ENCODE measurements at regions not wholly inside any gene's neighbourhood (a gene's known extent, or its start where the extent isn't known, plus 50 kb on each side); places are given as distances from the start of the nearest gene placed in this dataset.
"Not testable (repeated sequence)": the region's sequence is repeated elsewhere in the genome, so short reads cannot be mapped to it uniquely, and the experiment has no call there.

DNA sequence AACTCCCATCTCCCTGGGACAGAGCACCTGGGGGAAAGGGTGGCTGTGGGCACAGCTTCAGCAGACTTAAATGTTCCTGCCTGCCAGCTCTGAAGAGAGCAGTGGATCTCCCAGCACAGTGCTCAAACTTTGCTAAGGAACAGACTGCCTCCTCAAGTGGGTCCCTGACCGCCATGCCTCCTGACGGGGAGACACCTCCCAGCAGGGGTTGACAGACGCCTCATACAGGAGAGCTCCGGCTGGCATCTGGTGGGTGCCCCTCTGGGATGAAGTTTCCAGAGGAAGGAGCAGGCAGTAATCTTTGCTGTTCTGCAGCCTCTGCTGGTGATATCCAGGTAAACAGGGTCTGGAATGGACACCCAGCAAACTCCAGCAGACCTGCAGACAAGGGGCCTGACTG lies 206.9 kb upstream of the NUDT10 start:
- ATAC-seq; DNase-seq (ENCODE audit: low spot score); intact Hi-C loops (cut with DNase I): not testable (repeated sequence)

DNA sequence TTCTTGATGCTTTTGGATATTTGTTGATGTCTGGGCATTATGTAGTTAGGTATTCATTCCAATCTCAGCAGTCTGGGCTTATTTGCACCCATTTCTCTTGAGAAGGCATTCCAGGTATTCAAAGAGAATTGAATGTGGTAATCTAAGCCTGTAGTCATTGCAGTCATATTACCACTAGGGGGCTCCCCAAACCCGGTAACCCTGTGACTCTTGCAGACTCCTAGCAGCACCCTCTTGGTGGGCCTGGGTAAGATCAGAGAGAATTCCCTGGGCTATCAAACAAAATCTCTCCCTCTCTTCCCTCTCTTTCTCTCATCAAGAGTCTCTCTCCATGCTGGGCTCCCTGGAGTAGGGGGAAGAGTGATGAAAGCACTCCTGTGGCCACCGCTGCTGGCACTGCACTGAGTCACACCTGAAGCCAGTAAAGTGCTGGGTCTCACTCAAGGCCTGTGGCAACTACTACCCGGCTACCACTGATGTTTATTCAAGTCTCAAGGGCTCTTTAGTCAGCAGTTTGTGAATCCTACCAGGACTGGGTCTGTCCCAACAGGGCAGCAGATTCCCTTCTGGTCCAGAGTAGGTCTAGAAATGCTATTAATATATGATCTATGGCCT lies 187.7 kb upstream of the NUDT10 start:
- DNase-seq (ENCODE audit: low spot score) (no peak), ATAC-seq (no peak)
- intact Hi-C loops (cut with DNase I), result no loop called here

DNA sequence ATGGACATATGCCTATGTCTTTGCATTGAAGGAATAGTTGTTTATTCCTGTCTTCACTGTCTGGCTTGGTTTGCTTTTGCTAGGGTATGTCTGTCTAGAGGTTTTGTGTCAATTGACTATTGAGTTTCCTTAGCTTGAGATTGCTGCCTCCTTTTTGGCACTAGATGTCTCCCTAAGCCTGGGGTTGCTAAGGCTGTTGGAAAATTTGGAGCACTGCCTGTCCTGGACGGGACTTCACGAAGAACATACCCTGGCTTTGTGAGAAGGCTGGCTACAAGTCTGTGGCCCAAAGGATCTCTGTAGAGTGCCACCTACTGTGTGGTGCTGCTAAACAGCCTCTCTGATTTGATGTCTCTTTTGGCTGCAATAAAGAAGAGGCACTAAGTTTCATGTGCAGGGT lies 183.8 kb upstream of the NUDT10 start:
- intact Hi-C loops (cut with DNase I), result no loop called here

DNA sequence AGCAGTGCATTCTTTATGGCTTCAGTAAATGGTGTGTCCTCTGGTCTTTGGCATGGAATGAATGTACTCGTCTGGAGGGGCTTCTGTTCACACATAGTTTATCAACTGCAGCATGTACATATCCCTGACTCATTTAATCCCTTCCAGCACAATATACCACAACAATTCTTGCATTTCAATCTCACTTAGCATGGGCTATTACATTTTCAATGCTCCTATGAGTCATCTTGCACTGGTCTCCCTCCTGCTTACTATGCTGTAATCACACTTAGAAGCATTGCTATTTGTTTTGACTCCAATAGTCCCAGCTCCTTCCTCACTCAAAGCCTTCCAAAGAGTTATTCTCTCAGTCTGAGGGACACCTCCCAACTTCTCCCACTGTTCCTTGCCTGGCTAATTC lies 180.9 kb upstream of the NUDT10 start:
- no peak for DNase-seq (ENCODE audit: low spot score)
- intact Hi-C loops (cut with DNase I), result no loop called here

More for the DNA sequence above, 183.8 kb upstream of the NUDT10 start:
- DNase-seq (ENCODE audit: low spot score) (no peak), ATAC-seq (no peak)

DNA sequence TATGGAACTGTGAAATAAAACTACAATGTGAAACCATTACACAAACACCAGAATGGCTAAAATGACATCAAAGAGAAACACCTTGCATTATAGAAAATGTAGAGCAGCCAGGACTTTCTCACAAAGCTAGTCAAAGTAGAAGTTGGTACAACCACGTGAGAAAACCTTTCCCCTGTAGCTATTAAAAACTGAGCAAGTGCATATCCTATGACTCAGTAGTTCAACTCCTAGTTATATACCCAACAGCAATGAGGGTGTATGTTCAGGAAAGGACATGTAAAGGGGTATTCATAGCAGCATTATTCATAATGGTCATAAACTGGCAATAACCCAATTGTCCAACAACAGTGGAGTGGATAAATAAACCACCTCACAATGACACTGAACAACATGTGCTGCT lies 177.5 kb upstream of the NUDT10 start:
- DNase-seq (ENCODE audit: low spot score), result no peak
- no peak for ATAC-seq
- intact Hi-C loops (cut with DNase I), result no loop called here

More for the DNA sequence above, 180.9 kb upstream of the NUDT10 start:
- ATAC-seq, result no peak

DNA sequence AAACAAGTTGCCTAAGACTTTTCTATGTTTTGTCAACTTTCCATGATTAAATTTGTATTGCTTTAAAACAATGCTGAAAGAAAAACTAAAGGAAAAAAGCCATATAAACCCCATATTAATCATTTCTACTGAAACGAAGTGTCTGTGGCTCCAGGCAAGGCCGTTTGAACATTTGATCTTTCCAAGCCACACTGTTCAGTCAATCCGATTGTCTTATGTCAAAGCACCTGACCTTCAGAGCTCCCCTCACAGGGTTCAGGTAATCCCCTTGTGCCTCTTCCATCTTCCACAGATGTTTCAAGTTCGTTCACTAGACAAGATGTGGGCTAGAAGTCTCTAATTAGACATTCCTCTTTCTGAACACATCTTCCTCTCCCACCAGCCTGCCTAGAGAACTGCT lies 177.1 kb upstream of the NUDT10 start:
- intact Hi-C loops (cut with DNase I), result no loop called here
- no peak for DNase-seq (ENCODE audit: low spot score)
- ATAC-seq, result no peak

DNA sequence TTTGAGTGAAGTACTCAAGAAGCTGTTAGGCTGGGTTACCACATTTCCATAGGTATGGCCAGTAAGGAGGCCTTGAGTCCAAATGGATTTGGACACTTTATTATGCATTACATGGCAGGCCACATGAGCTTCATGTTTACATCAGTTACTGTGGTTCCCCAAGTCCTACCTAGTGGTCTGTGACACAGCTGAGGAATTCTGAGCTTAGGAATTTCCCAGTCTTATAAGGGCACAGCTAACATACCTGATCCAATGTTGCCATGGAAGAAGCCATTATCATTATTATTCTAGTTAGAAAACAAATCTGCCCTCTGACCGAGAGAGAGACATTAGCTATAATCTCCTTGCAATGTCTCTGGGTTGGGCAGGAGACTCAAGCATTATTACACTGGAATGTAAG lies 174.4 kb upstream of the NUDT10 start:
- ATAC-seq (no peak), DNase-seq (ENCODE audit: low spot score) (no peak)
- intact Hi-C loops (cut with DNase I), result no loop called here

DNA sequence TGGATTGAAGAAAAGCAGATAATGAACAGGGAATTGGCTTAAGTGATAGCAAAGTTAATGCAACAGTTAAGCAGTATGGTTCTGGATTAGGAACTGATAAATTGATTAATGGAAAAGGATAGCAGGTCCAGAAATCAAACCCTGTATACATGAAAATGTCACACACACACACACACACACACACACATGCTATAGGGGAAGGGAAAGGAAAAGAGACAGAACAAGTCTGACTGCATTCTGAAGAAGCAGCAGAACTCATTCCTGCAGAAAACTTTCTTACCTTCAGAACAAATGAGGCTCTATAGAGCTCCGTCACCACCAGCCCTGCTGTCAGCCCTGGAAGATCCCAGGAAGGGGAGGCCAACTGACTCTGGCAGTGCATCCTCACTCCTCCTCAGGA lies 173.2 kb upstream of the NUDT10 start:
- ATAC-seq; intact Hi-C loops (cut with DNase I); DNase-seq (ENCODE audit: low spot score): not testable (repeated sequence)

DNA sequence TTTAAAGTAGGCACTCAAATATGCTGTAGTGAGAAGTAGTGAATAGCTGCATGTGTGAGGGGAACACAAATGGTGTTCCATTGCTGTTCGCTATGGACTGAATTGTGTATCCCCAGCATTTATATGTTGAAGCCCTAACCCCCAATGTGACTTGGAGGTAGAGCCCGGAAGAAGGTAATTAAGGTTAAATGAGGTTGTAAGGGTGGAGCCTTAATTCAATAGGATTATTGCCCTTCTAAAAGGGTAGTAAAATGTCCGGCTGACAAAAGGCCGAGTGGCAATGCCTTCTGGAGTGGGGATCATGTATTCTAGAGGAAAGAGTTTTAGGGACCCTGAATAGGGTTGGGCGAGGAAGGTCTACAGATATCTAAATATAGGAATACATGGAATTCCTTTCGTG lies 168.9 kb upstream of the NUDT10 start:
- intact Hi-C loops (cut with DNase I), result no loop called here
- DNase-seq (ENCODE audit: low spot score) (no peak), ATAC-seq (no peak)

DNA sequence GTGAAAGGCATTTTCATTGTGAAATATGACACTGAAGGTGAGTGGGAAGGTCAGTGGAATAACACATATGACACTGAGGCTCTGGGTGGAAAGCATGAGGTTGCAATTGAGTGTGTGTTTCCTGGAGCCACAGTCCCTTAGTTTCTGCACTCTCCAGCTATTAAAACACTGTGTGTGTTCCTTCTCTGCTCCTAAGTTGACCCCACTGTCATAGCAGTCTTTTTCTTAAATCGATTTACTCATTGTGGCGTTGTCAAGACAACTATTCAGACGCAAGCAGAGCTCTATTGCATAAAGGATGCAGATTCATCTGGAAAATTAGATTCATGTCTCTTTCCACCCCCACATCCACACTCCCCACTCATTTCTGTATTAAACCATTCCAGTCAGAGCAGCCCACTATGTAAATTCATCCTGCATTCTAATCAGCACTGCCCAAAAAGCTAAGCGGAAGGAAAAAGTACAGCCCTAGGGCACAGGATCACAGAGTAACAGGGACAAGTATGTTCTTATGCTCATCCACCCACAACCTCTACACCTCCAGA lies 154.2 kb upstream of the NUDT10 start:
- DNase-seq (ENCODE audit: low spot score); intact Hi-C loops (cut with DNase I); ATAC-seq: not testable (repeated sequence)

DNA sequence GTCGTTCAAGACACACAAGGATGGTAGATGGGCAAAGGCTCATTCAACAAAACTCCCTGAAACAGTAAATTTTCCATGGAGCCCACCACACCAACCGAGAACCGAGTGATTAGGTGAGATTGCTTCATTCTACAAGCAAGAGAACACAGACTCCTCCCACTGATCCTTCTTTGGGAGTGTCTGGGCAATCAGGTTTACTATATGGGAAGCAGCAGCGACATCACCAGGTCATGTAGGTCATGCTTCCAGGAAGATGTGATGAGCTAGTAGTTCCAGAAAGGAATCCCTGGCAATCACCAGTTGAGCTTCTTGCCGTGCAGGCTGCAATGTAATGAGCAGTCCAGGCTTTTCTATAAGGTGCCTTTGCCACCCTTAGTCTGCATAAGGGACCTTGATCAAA lies 152.8 kb upstream of the NUDT10 start:
- intact Hi-C loops (cut with DNase I); DNase-seq (ENCODE audit: low spot score); ATAC-seq: not testable (repeated sequence)

DNA sequence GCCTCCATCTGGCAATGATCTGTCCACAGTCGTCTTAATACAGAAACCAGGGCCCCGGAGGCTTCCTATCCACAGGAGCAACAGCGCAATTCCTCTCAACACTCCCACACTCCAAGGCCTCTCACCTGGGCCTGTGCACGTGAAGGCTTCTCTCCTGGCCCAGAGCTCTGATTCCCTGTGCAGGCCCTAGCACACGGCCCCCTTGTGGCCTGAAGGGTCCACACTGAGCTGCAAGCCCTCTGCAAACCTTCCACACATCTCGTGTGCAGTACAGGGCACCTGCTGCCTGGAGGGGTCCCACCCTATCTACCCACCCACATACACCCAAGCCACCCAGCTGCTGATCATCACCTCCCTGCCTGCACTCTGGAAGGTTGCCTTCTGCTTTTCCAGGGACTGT lies 150.1 kb upstream of the NUDT10 start:
- intact Hi-C loops (cut with DNase I), result no loop called here
- DNase-seq (ENCODE audit: low spot score) (no peak), ATAC-seq (no peak)

DNA sequence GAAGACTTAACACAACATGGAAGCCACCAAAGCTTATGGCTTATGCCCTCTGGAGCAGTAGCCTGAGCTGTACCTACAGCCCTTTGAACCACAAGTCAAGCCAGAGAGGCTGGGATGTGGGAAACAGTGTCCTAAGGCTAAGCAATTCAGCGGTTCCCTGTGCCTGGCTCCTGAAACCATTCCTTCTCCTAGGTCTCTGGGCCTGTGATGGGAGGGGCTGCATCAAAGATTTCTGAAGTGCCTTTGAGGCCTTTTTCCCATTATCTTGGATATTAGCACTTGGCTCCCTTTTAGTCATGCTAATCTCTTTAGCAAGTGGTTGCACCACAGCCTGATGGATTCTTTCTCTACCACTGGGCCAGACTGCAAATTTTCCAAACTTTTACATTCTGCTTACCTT lies 140.5 kb upstream of the NUDT10 start:
- no peak for ATAC-seq
- intact Hi-C loops (cut with DNase I), result no loop called here
- DNase-seq (ENCODE audit: low spot score), result no peak

DNA sequence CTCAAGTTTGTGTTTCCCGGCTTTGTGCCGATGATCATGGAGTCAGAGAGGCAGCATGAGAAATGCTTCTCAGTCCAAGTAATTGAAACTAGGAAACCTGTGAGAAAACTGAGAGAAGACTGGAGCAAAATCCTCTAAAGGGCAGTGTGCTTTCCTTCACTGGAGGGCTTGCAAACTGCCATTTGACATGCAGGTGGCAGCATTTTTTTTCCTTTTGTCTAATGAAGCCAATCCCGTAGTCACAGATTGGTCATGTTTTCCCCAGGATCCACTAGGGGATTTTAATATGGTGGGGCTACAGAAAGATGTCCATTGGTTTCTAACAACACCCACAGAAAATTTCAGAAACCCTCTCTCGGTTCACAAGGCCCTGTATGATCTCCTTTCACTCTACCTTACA lies 117.4 kb upstream of the NUDT10 start:
- ATAC-seq, result no peak
- DNase-seq (ENCODE audit: low spot score), result no peak
- intact Hi-C loops (cut with DNase I), result no loop called here

DNA sequence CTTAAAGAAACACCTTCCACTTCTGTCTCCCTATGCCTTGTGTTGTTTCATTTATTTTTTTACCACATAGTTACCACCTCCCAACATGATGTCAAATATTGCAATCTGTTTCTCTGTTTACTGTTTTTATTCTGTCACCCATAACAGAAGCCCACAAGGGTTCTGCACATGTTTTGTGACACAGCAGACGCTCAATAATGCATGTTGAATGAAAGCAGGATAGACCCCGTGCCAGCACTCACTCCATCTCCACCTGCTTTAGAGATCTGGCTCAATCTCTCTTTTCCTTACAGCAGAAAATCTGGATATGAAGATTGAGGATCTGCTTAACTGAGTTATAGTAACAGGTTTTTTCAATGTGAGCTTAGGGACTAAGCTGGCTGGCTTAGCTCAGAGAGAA lies 116.8 kb upstream of the NUDT10 start:
- ATAC-seq, result no peak
- intact Hi-C loops (cut with DNase I), result no loop called here
- DNase-seq (ENCODE audit: low spot score), result no peak

DNA sequence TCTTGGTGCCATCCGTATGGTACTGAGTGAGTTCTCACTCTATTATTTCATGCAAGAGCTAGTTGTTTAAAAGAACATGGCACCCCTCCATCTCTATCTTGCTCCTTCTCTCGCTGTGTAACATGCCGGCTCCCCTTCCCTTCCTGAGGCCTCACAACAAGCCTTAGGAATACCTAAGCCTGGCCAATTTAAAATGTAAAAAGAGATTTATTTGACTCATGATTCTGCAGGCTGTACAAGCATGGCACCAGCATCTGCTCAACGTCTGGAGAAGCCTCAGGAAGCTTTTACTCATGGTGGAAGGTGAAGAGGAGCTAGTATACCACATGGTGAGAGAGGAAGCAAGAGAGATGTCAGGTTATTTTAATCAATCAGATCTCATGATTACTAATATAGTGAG lies 90.4 kb upstream of the NUDT10 start:
- intact Hi-C loops (cut with DNase I), result no loop called here
- no peak for DNase-seq (ENCODE audit: low spot score)
- no peak for ATAC-seq

DNA sequence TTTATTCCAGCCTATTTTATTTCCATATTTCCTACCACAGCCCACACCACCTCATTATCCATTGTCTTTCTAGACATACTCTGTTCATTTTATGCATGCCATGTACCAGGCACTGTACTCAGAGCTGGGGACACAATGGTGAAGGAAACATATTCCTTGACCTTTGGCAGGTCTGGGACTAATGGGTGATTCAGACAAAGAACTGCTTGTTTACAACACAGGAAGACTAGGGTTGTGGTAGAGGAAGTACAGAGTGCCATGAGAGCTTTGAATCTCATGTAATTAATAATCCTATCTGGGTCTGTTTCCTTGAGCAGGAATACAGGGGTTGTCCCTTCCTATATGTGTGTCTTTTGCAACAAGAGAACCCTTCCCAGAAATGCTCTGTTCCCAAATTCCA lies 75.1 kb upstream of the NUDT10 start:
- ATAC-seq, result no peak
- intact Hi-C loops (cut with DNase I), result no loop called here
- DNase-seq (ENCODE audit: low spot score), result no peak

DNA sequence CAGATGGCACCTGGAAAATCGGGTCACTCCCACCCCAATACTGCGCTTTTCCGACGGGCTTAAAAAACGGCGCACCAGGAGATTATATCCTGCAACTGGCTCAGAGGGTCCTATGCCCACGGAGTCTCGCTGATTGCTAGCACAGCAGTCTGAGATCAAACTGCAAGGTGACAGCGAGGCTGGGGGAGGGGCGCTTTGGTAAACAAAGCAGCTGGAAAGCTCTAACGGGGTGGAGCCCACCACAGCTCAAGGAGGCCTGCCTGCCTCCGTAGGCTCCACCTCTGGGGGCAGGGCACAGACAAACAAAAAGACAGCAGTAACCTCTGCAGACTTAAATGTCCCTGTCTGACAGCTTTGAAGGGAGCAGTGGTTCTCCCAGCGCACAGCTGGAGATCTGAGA lies 70.4 kb upstream of the NUDT10 start:
- intact Hi-C loops (cut with DNase I); ATAC-seq; DNase-seq (ENCODE audit: low spot score): not testable (repeated sequence)

DNA sequence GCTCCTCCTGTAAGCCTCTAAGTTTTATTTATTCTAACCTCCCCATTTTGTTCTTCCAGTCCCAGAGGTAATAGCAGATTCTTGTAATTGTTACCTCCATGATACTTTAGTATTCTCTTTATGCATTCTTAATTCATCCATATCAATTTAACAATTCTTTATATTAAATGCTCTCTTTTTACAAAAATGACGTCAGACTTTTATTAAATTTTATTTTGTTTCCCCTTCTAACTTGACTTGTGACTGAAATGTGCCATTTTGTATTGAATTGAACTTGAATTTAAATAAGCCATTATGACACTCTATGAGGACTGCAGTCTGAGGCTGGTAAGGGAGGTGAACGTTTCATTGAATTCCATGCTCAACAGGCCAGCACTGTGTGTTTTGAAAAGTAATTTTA lies 60.0 kb upstream of the NUDT10 start:
- no peak for ATAC-seq
- intact Hi-C loops (cut with DNase I), result no loop called here

DNA sequence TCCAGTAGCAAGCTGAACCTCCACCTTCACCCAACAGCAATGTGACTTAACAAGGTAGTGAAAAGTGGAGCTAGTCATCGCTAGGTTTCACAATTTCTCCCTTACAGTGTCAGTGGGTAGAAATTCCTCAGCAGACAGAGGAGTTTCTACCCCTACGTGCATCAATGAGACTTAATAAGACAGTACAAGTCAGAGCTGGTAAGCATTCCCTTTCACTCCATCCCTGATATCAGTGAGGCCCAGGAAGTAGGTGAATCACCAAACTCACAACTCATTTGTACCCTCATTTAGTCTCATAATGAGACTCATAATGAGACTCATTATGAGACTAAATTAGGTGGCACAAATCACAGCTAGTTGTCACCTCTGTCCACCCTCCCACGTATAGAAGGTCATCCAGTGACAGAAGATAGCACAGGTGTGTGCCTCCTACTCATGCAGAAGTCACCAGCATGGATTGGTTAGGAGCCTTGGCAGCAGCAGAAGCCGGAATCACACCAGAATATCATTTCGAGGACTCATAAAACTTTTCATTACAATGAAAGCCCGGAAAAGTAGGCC lies 50.8 kb upstream of the NUDT10 start:
- ATAC-seq, result no peak
- intact Hi-C loops (cut with DNase I), result no loop called here

More for the DNA sequence above, 60.0 kb upstream of the NUDT10 start:
- DNase-seq (ENCODE audit: low spot score), result no peak

More for the DNA sequence above, 50.8 kb upstream of the NUDT10 start:
- DNase-seq (ENCODE audit: low spot score), result no peak

All from sciatic nerve (tissue), 2 donors.